ENCODE measurements at regions not wholly inside any gene's neighbourhood (a gene's known extent, or its start where the extent isn't known, plus 50 kb on each side); places are given as distances from the start of the nearest gene placed in this dataset.

DNA sequence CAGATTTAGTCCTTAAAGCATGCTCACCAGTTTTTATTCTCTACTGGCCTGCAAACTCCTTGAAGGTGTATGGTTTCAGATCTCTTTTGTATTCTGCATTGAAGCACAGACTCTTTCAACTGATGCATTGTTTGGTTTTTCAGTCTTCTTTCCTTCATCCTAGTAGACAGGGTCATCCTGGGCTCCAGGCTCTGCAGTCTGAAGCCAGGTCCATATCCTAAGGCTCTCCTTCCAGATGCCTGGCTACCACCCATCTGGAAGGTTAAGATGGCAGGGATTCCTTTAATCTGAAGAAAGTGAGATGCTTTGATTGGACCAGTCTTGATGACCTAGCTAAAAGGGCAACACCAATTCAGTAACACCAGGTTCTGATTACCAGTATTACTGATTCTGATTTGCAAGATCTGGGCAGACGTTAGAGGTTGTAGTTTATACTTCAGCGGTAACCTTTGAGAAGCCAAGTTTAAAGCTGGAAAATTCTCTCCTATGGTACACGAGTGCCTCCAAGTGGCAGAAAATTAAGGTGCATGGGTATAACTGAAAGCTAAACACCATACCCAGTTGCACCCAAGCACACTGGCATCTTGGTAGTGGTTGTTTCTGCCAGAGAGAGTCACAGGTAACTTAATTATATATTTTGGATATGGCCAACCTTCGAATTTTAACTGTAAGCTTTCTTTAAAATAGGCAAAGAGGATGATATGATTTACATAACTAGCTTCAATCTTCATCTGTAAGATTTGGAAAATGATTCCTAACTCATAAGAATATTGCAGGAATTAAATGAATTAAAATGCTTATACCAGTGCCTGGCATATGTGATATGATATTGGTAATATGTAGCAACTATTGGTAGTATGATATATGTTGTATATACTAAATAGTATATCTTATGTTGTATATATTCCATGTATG, 1651.9 kb upstream of the MIR17HG start:
- H3K27ac ChIP-seq (ENCODE audit: extremely low read depth, low read depth, low read length): no peak overlapping the region
- H3K36me3 ChIP-seq (ENCODE audit: control insufficient read depth, insufficient read depth, low read length): no peaks in the 10 kb centered on the region
- no peak for FAIRE-seq
- ChIA-PET CTCF (ENCODE audit: low intra/inter-chr PET ratio) (no interaction called here), POLR2A (no interaction called here)
- no peaks in the 10 kb centered on the region for H3K27me3 ChIP-seq (ENCODE audit: control insufficient read depth in 2 of 2, insufficient read depth in 2 of 2, low read length in 2 of 2)
- TF ChIP-seq RAD21 (CRISPR knock-in tag; conservative IDR thresholded peaks at IDR 0.05 in 1 of 2, IDR thresholded peaks at IDR 0.05 in 1 of 2): peak in 1 of 2 experiments; percentile 8; a peak in 1 of 4 replicates
- no peak for TF ChIP-seq HOXB6 (CRISPR knock-in tag; IDR thresholded peaks at IDR 0.05; ENCODE audit: borderline replicate concordance)
- H3K9me3 ChIP-seq (replicated peaks; ENCODE audit: control insufficient read depth, insufficient read depth, low read depth, low read length): no peaks in the 10 kb centered on the region
- H3K4me3 ChIP-seq: no peak overlapping the region
- H3K9ac ChIP-seq (ENCODE audit: insufficient read depth in 1 of 2, low read depth in 2 of 2, low read length in 2 of 2): no peak overlapping the region
- H3K9me1 ChIP-seq (ENCODE audit: control insufficient read depth, insufficient read depth, low read length): no peaks in the 10 kb centered on the region
- DNase-seq (ENCODE audit: extremely low read depth in 1 of 4, low spot score in 3 of 4): peak in 2 of 4 experiments; percentile 0 to 1
- no peaks in the 10 kb centered on the region for H3K79me2 ChIP-seq (ENCODE audit: control insufficient read depth, insufficient read depth, low read length)
- no peak for ATAC-seq
- H4K20me1 ChIP-seq (replicated peaks; ENCODE audit: control insufficient read depth, insufficient read depth, low read length): no peaks in the 10 kb centered on the region
- H3K4me2 ChIP-seq (ENCODE audit: insufficient read depth, low read length): no peak overlapping the region
- in situ Hi-C loops (cut with MboI): no loop called here
- intact Hi-C loops (cut with micrococcal nuclease): no loop called here
- no TSS peak for BruUV-seq (replicated peaks)
- no peak overlapping the region for H2AFZ ChIP-seq (ENCODE audit: low read depth, low read length)
- no peaks in the 10 kb centered on the region for H3K4me1 ChIP-seq (replicated peaks in 1 of 2; ENCODE audit: control insufficient read depth in 2 of 2, insufficient read depth in 2 of 2, low read length in 2 of 2)
- 5% methylated on average over 4 of the region's 4 CpGs for WGBS (ENCODE audit: insufficient coverage, low coverage, missing lambda C conversion rate)

- no TSS peak for BruUV-seq (replicated peaks)
- intact Hi-C loops (cut with micrococcal nuclease): no loop called here
- no peak overlapping the region for H2AFZ ChIP-seq (ENCODE audit: low read depth, low read length)
- 5% methylated on average over 7 of the region's 9 CpGs for WGBS (ENCODE audit: insufficient coverage, low coverage, missing lambda C conversion rate)
- ChIA-PET POLR2A (no interaction called here), CTCF (ENCODE audit: low intra/inter-chr PET ratio) (no interaction called here)
- DNase-seq (ENCODE audit: extremely low read depth in 1 of 4, low spot score in 3 of 4) (no peak), ATAC-seq (no peak), FAIRE-seq (no peak)
- no peak overlapping the region for H3K4me3 ChIP-seq
- no peaks in the 10 kb centered on the region for H3K9me1 ChIP-seq (ENCODE audit: control insufficient read depth, insufficient read depth, low read length)
- H3K79me2 ChIP-seq (ENCODE audit: control insufficient read depth, insufficient read depth, low read length): no peaks in the 10 kb centered on the region
- H3K36me3 ChIP-seq (ENCODE audit: control insufficient read depth, insufficient read depth, low read length): no peaks in the 10 kb centered on the region
- H3K4me1 ChIP-seq (replicated peaks in 1 of 2; ENCODE audit: control insufficient read depth in 2 of 2, insufficient read depth in 2 of 2, low read length in 2 of 2): no peaks in the 10 kb centered on the region
- no peak overlapping the region for H3K27ac ChIP-seq (ENCODE audit: extremely low read depth, low read depth, low read length)
- H3K9me3 ChIP-seq (replicated peaks; ENCODE audit: control insufficient read depth, insufficient read depth, low read depth, low read length): no peaks in the 10 kb centered on the region
- in situ Hi-C loops (cut with MboI): no loop called here
- no peaks in the 10 kb centered on the region for H3K27me3 ChIP-seq (ENCODE audit: control insufficient read depth in 2 of 2, insufficient read depth in 2 of 2, low read length in 2 of 2)
- no peak overlapping the region for H3K4me2 ChIP-seq (ENCODE audit: insufficient read depth, low read length)
- no peaks in the 10 kb centered on the region for H4K20me1 ChIP-seq (replicated peaks; ENCODE audit: control insufficient read depth, insufficient read depth, low read length)
- H3K9ac ChIP-seq (ENCODE audit: insufficient read depth in 1 of 2, low read depth in 2 of 2, low read length in 2 of 2): no peak overlapping the region
- TF ChIP-seq ZNF408 (CRISPR knock-in tag; IDR thresholded peaks at IDR 0.05; ENCODE audit: low read depth) (no peak), PCBP2 (IDR thresholded peaks at IDR 0.05; ENCODE audit: low read depth, low read length, poor library complexity, severe bottlenecking) (no peak), NBN (IDR thresholded peaks at IDR 0.05; ENCODE audit: low read depth) (no peak), ZNF695 (CRISPR knock-in tag; IDR thresholded peaks at IDR 0.05) (no peak), PRDM10 (IDR thresholded peaks at IDR 0.05; ENCODE audit: partially characterized antibody) (no peak), EGR1 (conservative IDR thresholded peaks at IDR 0.05) (no peak), GABPA (tag; conservative IDR thresholded peaks at IDR 0.05; ENCODE audit: low read depth) (no peak), MYC (IDR thresholded peaks at IDR 0.05; ENCODE audit: low read depth, low read length) (no peak), MYC (CRISPR knock-in tag; IDR thresholded peaks at IDR 0.05; ENCODE audit: borderline replicate concordance, low read depth) (no peak), BRD4 (IDR thresholded peaks at IDR 0.05) (no peak)
These were observed 1645.6 kb upstream of the MIR17HG start for GRCh38 chr13:89701913-89702312.

All from K562 (cell line).